CD14-positive monocyte (primary cell): ENCODE measurements at regions not wholly inside any gene's neighbourhood (a gene's known extent, or its start where the extent isn't known, plus 50 kb on each side); places are given as distances from the start of the nearest gene placed in this dataset.

Source experiments
- DNase-seq, 3 donors: peaks; one replicate each; pipeline ENCODE4 v3.0.0-alpha.2; 2011 to 2022
- H2AFZ ChIP-seq: 2 replicates; pipeline ENCODE4 v1.6.0; 2012; ENCODE audit warnings: mild to moderate bottlenecking, low read depth, low read length, inconsistent platforms; ENCODE audit not compliant: insufficient read depth, poor library complexity, severe bottlenecking
- H3K27ac ChIP-seq, 2 donors: 1 replicate in 1 of 2; 2 replicates in 1 of 2; pipeline ENCODE4 v1.5.1; 2012 to 2013; ENCODE audit warnings: low read length in 2 of 2, control low read depth in 1 of 2, inconsistent platforms in 1 of 2, low read depth in 1 of 2, mild to moderate bottlenecking in 1 of 2
- H3K27me3 ChIP-seq, 2 donors: one replicate each; pipeline versions ENCODE4 v1.6.0 to v1.6.1; 2011 to 2013; ENCODE audit warnings: low read length in 2 of 2; ENCODE audit not compliant: control insufficient read depth in 2 of 2, insufficient read depth in 2 of 2
- H3K36me3 ChIP-seq, 2 donors: replicated peaks in 1 of 2; 1 replicate in 1 of 2; 2 replicates in 1 of 2; pipeline versions ENCODE4 v1.5.1 to v1.6.1; 2012 to 2013; ENCODE audit warnings: low read length in 2 of 2, control low read depth in 1 of 2, inconsistent platforms in 1 of 2, mild to moderate bottlenecking in 1 of 2; ENCODE audit not compliant: insufficient read depth in 2 of 2, control insufficient read depth in 1 of 2
- H3K4me1 ChIP-seq, 2 donors: 1 replicate in 1 of 2; 2 replicates in 1 of 2; pipeline versions ENCODE4 v1.5.1 to v1.6.1; 2012 to 2013; ENCODE audit warnings: low read length in 2 of 2, control low read depth in 1 of 2, inconsistent platforms in 1 of 2, mild to moderate bottlenecking in 1 of 2, moderate library complexity in 1 of 2; ENCODE audit not compliant: insufficient read depth in 2 of 2, control insufficient read depth in 1 of 2
- H3K4me2 ChIP-seq: replicated peaks from 2 replicates; pipeline ENCODE3; 2012; ENCODE audit warnings: low read length, moderate library complexity, mild to moderate bottlenecking; ENCODE audit not compliant: poor library complexity, severe bottlenecking; ENCODE audit errors: extremely low read depth
- H3K4me3 ChIP-seq, 3 experiments: fragments of 200-600 bp in 1 of 3; sonication (generic) in 1 of 3; replicated peaks in 1 of 3; 1 replicate in 2 of 3; 2 replicates in 1 of 3; pipeline ENCODE4 v1.5.1; 2011 to 2013; ENCODE audit warnings: low read length in 3 of 3, mild to moderate bottlenecking in 3 of 3, control low read depth in 2 of 3, low read depth in 2 of 3, inconsistent platforms in 1 of 3, moderate library complexity in 1 of 3
- H3K79me2 ChIP-seq: 2 replicates; pipeline ENCODE4 v1.6.0; 2012; ENCODE audit warnings: mild to moderate bottlenecking, control low read depth, inconsistent platforms, low read length, moderate library complexity; ENCODE audit not compliant: insufficient read depth
- H3K9ac ChIP-seq: 2 replicates; pipeline ENCODE4 v1.6.0; 2017; ENCODE audit warnings: low read length, mild to moderate bottlenecking; ENCODE audit not compliant: insufficient read depth, poor library complexity, severe bottlenecking
- H3K9me3 ChIP-seq, 2 donors: replicated peaks in 1 of 2; 1 replicate in 1 of 2; 2 replicates in 1 of 2; pipeline versions ENCODE4 v1.5.1 to v1.6.1; 2012 to 2013; ENCODE audit warnings: low read length in 2 of 2, control low read depth in 1 of 2; ENCODE audit not compliant: control insufficient read depth in 1 of 2, insufficient read depth in 1 of 2
- H4K20me1 ChIP-seq: 2 replicates; pipeline ENCODE4 v1.6.0; 2012; ENCODE audit warnings: mild to moderate bottlenecking, low read length, control low read depth, moderate library complexity; ENCODE audit not compliant: insufficient read depth
- H3K27ac Mint-ChIP-seq, 7 donors: one replicate each; pipeline ENCODE4 v1.8.0; 2020; ENCODE audit warnings: mild to moderate bottlenecking in 7 of 7, mixed read lengths in 7 of 7, moderate library complexity in 6 of 7, inconsistent platforms in 2 of 7
- H3K27me3 Mint-ChIP-seq, 3 donors: one replicate each; pipeline ENCODE4 v1.8.0; 2021 to 2022; ENCODE audit warnings: low read depth in 3 of 3, mild to moderate bottlenecking in 3 of 3, mixed read lengths in 3 of 3, moderate library complexity in 3 of 3, inconsistent platforms in 1 of 3
- H3K36me3 Mint-ChIP-seq, 2 donors: one replicate each; pipeline ENCODE4 v1.8.0; 2020; ENCODE audit warnings: mixed read lengths in 2 of 2, inconsistent platforms in 1 of 2, mild to moderate bottlenecking in 1 of 2
- H3K4me1 Mint-ChIP-seq: one replicate; pipeline ENCODE4 v1.8.0; 2020; ENCODE audit warnings: mild to moderate bottlenecking, mixed read lengths
- H3K4me3 Mint-ChIP-seq, 2 donors: one replicate each; pipeline ENCODE4 v1.8.0; 2020; ENCODE audit warnings: mild to moderate bottlenecking in 2 of 2, mixed read lengths in 2 of 2, moderate library complexity in 1 of 2
- H3K9me3 Mint-ChIP-seq, 7 donors: one replicate each; pipeline ENCODE4 v1.8.0; 2020 to 2022; ENCODE audit warnings: mixed read lengths in 7 of 7, mild to moderate bottlenecking in 6 of 7, moderate library complexity in 6 of 7, inconsistent platforms in 2 of 7
- WGBS: methylation state at CpG from one replicate; pipeline ENCODE4 v1.1.5; 2013; ENCODE audit warnings: missing lambda C conversion rate; ENCODE audit not compliant: insufficient coverage; 5-methylcytosine and 5-hydroxymethylcytosine counted together
- intact Hi-C, 2 donors: fragments of 100-400 bp; cut with micrococcal nuclease; formaldehyde crosslinking; loops; one replicate each; pipeline versions ENCODE4 v1.15.0 to v1.15.1; 2023
- TF ChIP-seq, protein P1 (sequence below): fragments of 200-600 bp; IDR thresholded peaks from one replicate; pipeline ENCODE4 v1.8.0; 2022; ENCODE audit warnings: antibody characterized with exemption, mild to moderate bottlenecking

DNA sequence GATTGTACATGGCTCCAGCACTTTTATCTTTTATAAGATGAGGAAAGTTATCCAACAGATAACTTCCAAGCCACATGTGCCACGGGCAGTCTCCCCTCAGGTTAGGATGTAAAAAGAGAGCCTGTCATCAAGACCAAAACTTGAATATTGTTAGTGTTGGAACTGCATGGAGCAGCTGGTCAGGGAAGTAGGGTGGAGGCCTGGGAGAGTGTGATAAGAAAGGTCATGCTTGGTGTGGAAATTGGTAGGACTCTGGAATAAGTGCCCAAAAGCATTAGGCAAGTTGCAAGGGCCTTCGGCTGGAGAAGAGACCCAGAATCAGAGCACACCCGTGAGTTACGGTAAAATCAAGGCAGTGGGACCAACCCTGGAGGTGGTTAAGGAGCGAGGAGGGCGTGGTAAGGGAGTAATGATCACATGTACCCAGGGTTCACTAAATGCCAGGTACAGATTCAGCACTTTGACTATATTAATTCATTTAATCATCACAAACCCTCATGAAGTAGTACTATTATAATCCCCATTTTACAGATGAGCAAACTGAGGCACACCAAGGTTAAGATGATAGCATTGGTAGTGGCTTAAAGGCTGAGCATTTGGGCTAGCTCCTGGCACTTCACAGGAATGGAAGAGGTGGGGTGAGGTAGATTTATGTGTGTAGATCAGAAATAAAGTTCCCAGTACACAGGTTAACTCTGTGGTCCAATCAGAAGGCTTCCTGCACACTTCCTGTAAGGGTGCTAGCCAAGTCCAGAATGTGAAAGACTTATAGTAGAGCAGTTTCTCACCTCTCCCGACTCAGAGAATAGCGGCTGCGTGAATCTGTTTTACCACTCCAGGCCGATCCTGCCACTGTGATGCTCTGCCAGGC lies 96.5 kb upstream of the ZNF608 start:
- TF ChIP-seq, protein P1, sequence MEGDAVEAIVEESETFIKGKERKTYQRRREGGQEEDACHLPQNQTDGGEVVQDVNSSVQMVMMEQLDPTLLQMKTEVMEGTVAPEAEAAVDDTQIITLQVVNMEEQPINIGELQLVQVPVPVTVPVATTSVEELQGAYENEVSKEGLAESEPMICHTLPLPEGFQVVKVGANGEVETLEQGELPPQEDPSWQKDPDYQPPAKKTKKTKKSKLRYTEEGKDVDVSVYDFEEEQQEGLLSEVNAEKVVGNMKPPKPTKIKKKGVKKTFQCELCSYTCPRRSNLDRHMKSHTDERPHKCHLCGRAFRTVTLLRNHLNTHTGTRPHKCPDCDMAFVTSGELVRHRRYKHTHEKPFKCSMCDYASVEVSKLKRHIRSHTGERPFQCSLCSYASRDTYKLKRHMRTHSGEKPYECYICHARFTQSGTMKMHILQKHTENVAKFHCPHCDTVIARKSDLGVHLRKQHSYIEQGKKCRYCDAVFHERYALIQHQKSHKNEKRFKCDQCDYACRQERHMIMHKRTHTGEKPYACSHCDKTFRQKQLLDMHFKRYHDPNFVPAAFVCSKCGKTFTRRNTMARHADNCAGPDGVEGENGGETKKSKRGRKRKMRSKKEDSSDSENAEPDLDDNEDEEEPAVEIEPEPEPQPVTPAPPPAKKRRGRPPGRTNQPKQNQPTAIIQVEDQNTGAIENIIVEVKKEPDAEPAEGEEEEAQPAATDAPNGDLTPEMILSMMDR, result no peak

DNA sequence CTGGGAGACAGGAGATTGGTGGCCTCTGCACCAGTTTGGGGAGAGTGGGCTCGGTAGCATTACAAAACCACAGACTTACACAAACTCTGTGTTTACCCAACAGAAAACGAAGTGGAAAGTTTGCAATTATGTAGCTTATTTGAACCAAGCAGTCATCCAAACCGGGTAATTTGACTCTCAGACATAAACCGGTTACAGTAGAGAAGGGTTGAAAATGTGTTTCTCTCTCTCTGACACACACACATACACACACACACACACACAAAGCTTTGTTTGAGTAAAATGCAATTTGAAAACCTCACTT lies 97.1 kb upstream of the ZNF608 start:
- H3K9me3 Mint-ChIP-seq, result peaks cover 0 to 4% (median 1%) of the 10 kb centered on the region in 7 donors
- WGBS, result no CpG with 5 or more reads among the region's 4 CpGs
- DNase-seq, result no peak
- no peaks in the 10 kb centered on the region for H3K36me3 ChIP-seq
- no peaks in the 10 kb centered on the region for H3K79me2 ChIP-seq
- H3K4me3 Mint-ChIP-seq, result no peak overlapping the region
- peaks cover 0 to 4% (median 1%) of the 10 kb centered on the region in 3 donors for H3K27me3 Mint-ChIP-seq
- H3K4me2 ChIP-seq, result no peak overlapping the region
- no peak overlapping the region for H3K9ac ChIP-seq
- no peaks in the 10 kb centered on the region for H3K9me3 ChIP-seq
- peaks cover 32 to 33% of the 10 kb centered on the region in 2 donors for H3K4me1 ChIP-seq
- H2AFZ ChIP-seq, result no peak overlapping the region
- TF ChIP-seq, protein P1, result no peak
- no peaks in the 10 kb centered on the region for H3K27me3 ChIP-seq
- H3K4me3 ChIP-seq, result no peak overlapping the region
- H3K27ac ChIP-seq, result no peak overlapping the region
- H4K20me1 ChIP-seq, result no peaks in the 10 kb centered on the region
- H3K27ac Mint-ChIP-seq, result peak overlapping the region in 1 of 7 donors; percentile 13
- H3K36me3 Mint-ChIP-seq, result no peaks in the 10 kb centered on the region
- intact Hi-C loops, result no loop called here
- peaks cover 29% of the 10 kb centered on the region for H3K4me1 Mint-ChIP-seq

More for the DNA sequence above, 96.5 kb upstream of the ZNF608 start:
- Mint-ChIP-seq H3K36me3 (no peaks in the 10 kb centered on the region), H3K27me3 (peaks cover 0 to 4% (median 1%) of the 10 kb centered on the region in 3 donors), H3K9me3 (peaks cover 0 to 4% (median 1%) of the 10 kb centered on the region in 7 donors), H3K27ac (peak overlapping the region in 1 of 7 donors; percentile 13), H3K4me1 (peaks cover 28% of the 10 kb centered on the region), H3K4me3 (no peak overlapping the region)
- Histone ChIP-seq H3K36me3 (no peaks in the 10 kb centered on the region), H3K9me3 (no peaks in the 10 kb centered on the region), H3K4me1 (peaks cover 29 to 31% of the 10 kb centered on the region in 2 donors), H3K27me3 (no peaks in the 10 kb centered on the region), H3K79me2 (no peaks in the 10 kb centered on the region), H3K9ac (no peak overlapping the region), H2AFZ (no peak overlapping the region), H3K4me3 (no peak overlapping the region), H3K4me2 (no peak overlapping the region), H4K20me1 (no peaks in the 10 kb centered on the region), H3K27ac (no peak overlapping the region)
- 100% methylated on average over 1 of the region's 10 CpGs for WGBS
- intact Hi-C loops, result no loop called here
- no peak for DNase-seq
